ENCODE measurements at regions not wholly inside any gene's neighbourhood (a gene's known extent, or its start where the extent isn't known, plus 50 kb on each side); places are given as distances from the start of the nearest gene placed in this dataset.

DNA sequence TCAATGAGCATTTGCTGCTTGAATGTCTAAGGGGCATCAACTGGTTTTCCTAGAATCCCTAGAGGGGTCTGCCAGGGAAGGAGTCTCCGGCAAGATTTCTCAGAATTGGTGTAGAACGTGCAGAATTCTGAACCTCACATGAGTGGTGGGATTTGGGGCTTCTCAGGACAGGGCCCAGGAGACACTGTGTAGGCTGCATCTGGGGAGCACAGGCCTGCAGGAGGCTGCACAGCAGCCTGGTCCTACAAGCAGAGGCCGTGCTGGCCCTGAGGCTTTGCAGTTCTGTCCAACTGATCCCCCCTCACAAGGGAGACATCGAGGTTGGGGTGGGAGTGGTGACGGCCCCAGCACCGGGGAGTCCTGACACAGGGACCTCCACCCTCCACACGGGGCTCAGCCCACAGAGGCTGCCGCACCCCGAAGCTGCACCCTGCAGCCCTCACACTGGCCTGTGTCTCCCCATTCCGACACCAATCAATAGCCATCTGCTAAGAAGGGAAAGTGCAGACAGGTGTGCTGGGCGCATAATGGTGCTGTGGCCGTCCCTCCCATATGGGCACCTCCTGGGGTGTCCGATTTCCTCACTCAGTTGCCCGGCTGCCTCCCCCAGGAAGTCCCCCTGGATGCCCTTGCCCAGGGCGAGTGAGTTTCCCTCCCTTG, 688.1 kb downstream of the BRD1 start:
- no peak for DNase-seq

DNA sequence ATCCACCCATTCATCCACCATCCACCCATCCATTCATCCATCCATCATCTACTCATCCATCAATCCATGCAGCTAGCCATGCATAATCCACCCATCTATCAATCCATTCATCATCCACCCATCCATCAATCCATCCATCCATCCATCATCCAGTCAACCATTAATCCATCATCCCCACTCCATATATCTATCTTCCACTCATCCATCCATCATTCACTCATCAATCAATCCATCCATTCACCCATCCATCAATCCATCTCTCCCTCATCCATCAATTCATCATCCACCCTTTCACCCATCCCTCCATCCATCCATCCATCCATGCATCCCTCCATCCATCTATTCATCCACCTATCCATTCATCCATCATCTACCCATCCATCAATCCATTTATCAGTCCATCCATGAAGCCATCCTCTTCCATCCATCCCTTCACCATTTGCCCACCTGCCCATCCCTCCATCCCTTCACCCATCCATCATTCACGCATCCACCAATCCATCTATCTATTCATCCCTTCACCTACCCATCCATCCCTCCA, 689.4 kb downstream of the BRD1 start:
- DNase-seq: no peak

DNA sequence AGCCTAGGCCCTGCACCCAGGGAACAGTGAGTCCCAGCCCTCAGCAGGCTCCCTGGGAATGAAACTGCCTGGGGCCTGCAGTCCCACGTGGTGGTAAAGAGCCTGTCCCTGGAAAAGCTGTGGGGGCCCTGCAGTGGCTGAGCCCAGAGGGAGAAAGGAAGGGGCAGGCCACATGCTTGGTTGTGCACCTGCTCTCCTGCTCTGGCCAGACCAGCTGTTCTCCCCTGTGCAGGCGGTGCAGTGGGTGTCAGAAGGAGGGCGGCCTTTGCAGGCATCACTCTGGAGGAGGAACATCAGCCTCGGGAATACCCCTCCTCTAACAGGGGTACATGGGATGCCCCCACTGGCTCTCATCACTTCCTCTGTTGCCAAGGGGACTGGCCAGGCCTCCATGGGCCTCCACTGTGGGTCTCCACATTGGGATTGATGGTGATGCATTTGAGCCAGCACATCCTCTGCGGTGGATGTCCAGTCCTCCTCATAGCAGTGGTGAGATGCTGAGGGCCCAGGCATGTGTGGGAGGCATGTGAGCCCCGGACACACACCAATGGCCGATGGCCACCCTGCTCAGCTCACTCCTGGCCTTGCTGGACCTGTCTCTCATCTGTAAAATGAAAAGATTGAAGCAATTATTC, 690.4 kb downstream of the BRD1 start:
- DNase-seq: no peak

DNA sequence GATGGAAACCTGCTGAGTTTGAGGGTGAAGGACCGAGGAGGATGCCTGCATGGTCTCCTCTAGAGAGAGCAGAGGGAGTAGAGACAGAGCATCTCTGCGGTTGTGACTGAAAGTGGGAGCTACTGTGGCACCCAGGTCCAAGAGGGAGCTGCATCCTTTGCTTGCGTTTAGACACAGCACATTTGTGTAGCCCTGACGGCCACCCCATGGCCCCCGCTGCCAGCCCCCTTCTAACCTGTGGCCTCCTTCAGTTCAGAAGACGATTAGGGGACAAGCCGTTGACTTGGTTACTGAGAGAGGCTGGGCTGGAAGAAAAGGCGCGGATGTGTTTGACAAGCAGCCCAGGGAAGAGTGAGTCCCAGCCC, 690.9 kb downstream of the BRD1 start:
- DNase-seq: no peak

DNA sequence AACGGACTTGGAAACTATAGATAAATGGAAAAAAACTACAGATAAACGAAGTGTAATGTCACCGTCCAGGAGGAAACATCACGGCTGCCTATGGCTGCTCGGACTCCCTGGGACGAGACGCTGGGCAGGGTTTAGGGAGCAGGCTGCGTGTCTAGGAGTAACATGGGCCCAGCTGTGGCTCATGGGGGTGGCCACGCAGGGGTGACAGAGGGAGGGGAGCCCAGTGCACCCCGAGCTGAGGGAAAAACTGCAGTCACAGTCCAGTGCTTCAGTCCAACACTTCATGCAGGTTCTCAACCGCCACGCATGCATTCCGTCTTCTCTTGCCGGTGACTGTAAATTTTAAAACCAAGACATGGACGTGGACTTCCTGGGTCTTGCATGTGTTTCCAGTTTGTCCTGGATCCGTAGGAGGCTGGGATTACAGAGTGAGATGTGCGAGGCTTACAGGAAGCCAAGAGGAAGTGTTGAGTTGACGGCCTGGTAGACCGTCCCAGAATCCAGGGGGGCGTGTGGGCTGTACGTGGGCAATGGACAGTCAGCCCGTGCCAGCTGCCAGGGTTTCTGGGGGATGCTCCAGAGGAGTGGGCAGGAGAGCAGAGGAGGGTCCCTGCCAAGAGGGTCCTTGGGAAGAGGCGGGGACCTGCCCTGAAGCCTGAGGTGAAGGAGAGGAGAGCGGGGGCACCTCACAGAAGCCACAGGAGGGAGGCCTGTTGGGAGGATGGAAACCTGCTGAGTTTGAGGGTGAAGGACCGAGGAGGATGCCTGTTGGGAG, 691.4 kb downstream of the BRD1 start:
- no peak for DNase-seq

DNA sequence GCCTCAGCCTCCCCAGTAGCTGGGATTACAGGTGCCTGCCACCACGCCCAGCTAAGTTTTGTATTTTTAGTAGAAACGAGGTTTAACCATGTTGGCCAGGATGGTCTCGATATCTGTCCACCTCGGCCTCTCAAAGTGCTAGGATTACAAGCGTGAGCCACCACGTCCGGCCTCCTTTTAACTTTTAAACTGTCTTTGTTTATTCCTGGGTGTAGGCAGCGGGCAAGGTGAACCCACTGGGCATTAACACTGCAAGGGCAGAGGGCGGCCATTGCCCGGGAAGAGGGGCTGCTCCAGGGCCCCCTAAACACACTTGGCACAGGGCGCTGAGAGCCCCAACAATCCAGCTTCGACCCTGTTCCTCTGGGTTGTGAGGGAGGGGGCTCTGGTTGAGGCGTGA, 693.6 kb downstream of the BRD1 start:
- DNase-seq: no peak

DNA sequence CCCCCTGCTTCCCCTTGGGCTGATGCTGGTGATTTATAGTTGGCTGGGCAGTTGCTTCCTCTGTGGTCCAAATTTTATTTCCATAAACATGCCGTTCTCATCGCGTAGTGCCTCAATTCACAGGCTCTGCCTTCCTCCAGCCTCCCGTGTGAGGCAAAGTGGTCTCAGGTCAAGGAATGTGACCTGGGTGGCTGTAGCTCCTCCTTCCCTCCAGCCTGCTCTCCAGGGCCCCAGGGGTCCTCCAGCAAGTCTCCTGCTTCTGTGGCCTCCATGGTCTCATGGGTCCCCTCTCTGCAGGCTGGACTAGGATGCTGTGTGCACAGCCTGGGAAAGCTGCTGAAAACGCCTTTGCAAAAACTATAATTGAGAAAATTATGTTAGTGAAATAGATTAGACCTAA, 694.1 kb downstream of the BRD1 start:
- no peak for DNase-seq

DNA sequence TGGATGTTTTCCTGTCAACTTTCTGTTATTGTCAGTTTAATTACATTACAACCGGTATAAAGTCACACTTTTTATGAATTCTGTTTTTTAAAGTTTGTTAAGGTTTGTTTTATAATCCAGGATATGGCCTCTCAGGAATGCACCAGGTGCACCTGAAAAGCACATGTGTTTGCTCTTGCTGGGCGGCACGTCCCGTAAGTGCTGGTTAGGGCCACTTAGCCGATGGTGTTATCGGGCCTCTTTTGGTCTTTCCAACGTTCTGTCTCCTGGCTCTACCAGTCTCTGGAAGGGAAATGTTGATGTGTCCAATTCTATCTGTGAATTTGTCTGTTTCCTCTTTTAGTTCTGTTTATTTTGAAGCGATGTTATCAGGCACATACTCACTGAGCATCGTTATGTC, 695.7 kb downstream of the BRD1 start:
- no peak for DNase-seq

DNA sequence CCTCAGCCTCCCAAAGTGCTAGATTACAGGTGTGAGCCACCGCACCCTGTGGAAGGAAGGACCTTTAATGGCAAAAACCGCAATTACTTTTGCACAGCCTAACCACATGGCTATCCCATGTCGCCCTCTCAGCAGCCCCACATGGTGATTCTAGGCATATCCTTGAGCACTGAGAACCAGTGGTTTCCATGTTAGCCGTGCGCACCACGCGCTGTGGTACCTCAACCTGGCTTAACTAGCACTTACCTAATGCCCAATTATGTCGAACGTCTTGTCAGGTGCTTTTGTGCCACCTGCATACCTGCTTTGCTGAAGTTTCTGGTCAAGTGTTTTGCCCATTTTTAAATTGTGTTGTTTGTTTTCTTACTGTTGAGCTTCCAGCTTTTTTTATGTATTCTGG, 697.9 kb downstream of the BRD1 start:
- DNase-seq: no peak

DNA sequence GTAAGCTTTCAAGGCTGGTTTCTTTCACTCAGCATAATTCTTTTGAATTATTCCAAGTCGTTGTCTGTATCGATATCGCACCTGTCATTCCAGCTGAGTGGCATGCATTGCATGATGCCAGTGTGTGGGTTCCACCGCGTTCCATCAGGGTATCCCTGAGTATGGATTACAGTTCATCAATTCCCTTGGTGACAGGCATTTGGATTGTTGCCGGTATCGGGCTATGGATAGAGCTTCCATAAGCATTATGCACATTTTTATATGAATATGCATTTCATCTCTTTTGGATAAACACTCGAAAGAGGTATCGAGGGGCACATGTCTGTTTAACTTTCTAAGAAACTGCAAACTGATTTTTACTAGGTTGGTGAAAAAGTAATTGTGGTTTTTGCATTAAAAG, 698.8 kb downstream of the BRD1 start:
- DNase-seq: no peak

DNA sequence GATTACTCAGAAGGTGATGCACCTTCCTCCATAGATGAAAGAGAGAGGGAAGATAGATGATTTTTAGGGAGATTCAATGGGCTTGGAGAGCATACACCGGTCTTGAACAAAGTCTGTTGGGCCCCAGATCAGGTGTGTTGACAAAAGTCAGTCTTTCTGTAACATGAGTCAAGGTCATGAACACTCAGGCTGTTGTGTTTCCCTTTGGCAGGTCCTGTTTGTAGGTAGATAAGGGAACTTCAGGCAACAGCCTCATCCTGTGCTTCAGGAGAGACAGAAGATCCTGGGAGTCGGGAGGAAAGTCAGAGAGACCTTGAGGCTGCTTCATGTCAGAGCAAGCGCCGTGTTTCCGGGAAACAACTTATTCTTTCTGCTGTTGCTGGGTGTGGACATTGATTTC, 703.1 kb downstream of the BRD1 start:
- DNase-seq: no peak

DNA sequence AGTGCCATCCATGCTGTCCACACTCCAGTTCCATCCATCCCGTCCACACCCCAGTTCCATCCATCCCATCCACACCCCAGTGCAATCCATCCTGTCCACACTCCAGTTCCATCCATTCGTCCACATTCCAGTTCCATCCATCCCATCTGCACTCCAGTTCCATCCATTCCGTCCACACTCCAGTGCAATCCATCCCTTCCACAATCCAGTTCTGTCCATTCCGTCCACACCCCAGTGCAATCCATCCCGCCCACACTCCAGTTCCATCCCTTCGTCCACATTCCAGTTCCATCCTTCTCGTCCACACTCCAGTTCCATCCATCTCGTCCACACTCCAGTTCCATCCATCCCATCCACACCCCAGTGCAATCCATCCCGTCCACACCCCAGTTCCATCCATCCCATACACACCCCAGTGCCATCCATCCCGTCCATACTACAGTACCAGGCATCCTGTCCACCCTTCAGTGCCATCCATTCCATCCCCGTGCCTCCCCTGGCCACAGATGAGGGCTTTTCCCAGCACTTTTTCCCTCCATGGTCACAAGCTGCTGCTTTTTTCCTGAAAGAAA, 704.0 kb downstream of the BRD1 start:
- no peak for DNase-seq

DNA sequence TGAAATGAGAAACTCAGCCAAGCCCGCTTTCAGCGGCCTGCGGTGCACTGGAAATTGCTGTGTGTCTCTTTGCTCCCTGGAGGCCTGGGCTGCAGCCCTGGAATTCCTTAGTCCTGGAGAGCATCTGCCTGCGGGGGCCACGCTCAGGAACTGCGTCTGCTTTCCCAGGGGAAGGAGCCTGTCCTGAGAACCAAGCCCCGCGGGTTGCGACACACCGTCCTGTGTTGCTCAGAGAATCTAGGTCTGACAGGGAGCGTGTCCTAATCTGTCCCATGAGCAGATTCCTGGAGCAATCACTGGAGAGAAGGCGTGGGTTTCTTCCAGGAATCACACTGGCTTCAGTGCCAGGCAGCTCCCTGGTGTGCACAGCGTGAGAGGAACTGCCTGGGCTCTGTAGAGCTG, 708.1 kb downstream of the BRD1 start:
- DNase-seq: no peak

DNA sequence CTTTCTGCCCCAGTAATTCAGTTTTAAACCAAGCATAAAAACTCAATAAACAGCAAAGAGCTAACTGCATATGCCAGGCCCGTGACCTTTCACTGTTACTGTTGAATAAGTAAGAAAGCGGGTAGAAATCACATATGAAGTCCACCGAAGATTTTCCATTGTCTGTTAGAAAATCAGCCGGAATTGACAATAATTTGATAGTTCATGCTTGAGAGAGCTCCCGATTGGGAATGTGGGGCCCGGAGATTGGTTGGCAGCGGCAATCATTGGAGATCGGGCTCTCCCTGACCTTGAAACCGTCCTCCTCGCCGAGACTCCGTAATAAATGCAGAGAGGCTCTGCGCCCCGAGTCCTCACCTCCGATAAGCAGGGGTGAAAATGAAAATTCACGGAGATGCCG, 709.6 kb downstream of the BRD1 start:
- DNase-seq: no peak

DNA sequence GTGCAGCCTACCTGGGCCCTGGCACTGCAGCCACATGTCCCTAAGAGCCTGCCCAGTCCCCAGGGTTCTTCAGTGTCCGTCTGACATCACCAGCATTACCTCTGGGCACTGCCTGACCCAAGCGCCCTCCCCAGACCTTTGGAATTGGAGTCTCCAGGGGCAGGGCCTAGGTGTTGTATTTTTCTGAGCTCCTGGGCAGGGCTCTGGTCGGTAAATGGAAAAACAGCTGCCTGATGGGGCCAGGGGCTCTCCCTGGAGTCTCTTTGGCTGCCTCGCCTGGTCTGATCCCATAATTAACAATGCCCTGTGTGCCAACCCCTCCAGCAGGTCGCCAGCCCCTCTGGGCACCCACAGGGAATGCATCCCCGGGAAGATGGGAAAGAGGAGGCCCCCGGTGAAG, 710.2 kb downstream of the BRD1 start:
- no peak for DNase-seq

DNA sequence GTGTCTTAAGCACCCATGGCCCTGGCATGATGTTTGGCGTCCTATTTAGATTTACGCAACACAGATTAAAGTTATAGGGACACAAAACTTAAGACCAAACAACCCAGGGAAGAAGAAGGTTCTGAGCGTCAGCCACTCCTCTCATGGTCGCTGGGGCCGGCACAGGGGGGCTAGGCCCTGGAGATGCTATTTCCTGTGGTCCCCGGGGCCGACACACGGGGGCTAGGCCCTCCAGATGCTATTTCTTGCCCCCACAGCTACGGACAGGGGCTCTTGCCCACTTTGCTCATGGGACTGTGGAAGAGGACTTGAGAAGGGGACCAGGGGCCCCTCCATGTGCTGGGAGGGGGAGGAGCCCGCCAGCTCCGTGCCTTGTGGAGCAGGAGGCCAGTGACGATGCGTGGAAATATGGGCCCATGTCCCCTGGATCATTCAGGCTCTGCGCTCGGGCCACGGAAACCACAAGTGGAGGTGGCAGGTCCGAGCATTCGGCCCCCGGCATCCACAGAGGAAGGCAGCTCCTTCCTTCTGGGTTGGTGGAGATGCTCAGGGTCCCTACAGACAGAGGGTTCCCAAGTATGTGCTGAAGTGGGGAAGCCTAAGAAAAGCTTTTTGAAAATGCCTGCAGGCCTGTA, 711.1 kb downstream of the BRD1 start:
- DNase-seq: no peak

DNA sequence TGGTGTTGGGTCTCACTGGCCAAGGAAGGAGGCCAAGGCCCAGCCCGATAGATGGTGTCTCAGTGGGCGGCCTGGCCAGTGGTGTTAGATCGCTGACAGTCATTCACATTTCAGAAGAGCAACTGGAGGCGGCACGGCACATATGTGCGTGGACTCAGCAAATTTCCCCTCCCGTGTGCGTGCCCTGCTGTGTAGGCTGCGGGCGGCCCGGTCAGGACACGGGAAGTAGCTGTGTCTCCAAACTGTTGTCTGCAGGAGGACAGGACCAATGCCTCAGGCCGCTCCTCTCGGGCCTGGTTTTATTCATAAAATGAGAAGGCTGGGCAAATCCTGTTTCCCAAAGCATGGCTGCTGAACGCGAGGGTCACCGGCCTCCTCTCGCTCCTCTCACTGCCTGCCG, 711.7 kb downstream of the BRD1 start:
- DNase-seq: no peak

DNA sequence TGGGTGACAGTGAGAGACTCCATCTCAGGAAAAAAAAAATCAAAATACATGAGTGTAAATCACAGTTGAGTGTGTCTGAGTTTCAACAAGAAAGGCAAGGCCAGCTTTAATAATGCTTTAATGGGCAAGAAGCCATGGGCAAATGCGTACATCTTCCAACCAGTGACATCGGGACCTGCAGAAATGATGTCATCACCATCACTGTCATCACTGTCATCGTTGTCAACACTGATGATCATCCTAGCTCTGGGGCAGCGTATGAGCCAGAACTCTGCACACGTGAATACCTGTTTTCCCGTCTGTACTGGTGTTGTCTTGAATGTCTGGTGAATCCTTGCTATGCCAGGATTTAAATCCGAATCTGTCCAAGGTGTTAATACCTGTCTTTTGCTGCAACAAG, 712.5 kb downstream of the BRD1 start:
- DNase-seq: no peak

DNA sequence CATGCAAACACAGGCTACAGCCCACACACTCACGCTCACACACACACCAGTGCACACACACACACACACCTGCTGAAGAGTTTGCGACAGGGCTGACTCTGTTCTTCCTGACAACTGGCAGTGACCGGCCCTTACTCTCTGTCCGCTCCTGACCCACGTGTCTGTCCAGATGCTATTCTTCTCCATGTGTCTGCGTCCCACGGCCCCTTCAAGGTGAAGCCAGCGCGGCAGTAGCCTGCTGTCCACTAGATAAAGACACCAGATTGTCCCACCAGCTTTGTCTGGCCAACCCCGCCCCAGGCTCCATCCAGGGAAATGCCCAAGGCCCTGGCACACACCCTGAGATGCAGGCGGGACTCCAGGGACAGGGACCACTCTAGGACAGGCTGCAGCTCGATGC, 713.9 kb downstream of the BRD1 start:
- DNase-seq: no peak

DNA sequence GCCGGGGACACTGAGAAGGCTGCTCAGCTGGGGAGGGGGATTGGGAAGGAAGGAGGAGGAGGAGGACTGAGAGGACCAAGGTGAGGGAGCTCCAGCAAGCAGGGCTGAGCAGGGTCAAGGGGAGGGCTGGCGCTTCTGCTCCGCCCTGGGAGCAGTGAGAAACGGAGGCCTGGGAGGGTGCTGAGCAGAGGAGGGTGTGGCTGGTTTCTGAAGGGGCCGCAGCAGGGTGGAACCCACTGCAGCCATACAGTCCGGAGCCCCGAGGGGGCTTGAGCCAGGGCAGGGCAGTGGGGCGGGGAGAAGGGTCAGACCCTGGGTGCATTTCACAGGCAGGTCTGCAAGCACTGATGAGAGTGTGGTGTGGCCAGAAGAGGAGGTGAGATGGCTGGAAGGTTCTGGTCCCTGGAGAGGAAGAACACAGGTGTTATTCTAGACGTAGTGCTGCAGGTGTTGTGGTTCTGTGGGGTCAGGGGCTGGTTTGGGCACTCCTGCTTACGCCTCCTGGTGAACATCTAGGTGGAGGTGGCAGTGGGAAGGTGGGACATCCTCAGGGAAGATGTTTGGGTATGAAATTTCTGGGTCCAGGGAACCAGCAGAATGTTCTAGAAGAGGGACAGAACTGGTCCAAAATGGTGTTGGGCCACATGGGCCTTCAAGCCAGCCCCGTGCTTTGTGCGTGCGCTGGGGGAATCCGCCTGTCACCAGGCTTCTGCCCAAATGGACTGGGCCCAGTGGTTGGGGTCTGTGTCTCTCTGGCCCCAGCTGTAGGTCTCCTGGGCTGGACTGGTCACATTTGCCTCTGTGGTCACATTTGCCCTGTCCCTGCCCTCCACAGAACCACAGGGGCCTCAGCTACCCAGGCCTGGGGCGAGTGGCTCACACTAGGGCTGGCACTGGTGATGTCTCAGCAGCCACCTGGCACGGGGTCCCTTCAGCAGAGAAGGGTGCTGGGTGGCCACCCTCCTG, 714.7 kb downstream of the BRD1 start:
- no peak for DNase-seq

DNA sequence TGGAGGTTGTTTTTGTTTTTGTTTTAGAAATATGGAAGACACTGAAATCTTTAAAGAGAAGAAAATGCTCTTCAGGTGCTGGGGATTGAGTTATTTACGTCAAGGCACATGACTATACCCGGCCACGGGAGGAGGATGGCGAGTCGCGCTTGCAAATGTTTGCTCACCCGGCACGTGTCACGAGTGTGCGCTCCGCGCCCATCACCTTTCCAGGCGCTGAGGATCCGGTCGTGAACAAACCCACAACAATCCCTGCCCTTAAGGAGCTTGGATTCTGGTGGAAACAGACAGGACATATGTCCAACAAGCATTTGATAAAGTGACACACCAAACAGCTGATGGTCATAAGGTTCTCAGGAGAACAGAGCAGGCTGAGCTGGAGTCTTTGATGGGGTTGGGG, 715.5 kb downstream of the BRD1 start:
- DNase-seq: no peak

DNA sequence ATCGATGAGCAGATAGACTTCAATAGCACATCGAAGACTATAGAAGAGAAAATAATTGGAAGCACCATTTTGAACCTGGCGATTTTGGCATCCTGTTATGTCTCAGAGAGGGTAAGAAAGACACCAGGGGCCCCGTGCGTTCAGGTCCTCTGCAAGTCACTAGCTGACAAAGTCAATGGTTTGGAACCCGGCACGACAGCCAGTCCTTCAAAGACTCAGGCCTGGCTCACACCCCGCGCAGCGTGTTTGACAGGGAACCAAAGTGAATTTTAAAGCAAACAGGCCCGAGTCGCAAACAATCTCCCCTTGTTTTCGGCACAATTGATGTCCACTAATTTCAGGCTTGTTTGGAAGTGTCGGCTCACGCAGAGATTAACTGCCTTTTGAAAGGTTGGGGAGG, 716.6 kb downstream of the BRD1 start:
- no peak for DNase-seq

Data from GOT3 (cell line).